Endothelial cell of umbilical vein (primary cell): ENCODE measurements at regions not wholly inside any gene's neighbourhood (a gene's known extent, or its start where the extent isn't known, plus 50 kb on each side); places are given as distances from the start of the nearest gene placed in this dataset.

Source experiments
- BruUV-seq: library from RNA; stranded (reverse); fragments of 400-500 nt; replicated peaks from 2 replicates; lab custom pipeline; 2021; lab: Mats Ljungman, UMichigan
- CTCF ChIA-PET: fragments of 300-600, 350-600 bp; sonication (Branson Sonifier 250); formaldehyde crosslinking; loops from one replicate; lab custom pipeline; 2021; ENCODE audit warnings: antibody characterized with exemption, inconsistent platforms; lab: Charles Lee
- POLR2A ChIA-PET: fragments of 300-600, 350-600 bp; sonication (Branson Sonifier 250); formaldehyde crosslinking; loops from one replicate; lab custom pipeline; 2021; ENCODE audit warnings: antibody characterized with exemption, inconsistent platforms; lab: Charles Lee
- DNase-seq: peaks from one replicate; pipeline ENCODE4 v3.0.0-alpha.2; 2011; ENCODE audit warnings: low read depth, low spot score
- FAIRE-seq: peaks from 2 replicates; lab custom pipeline; 2011; peaks lifted over from hg19 to GRCh38; lab: Jason Lieb, UNC
- H2AFZ ChIP-seq: 2 replicates; pipeline ENCODE4 v1.6.0; 2012; ENCODE audit warnings: low read depth, low read length, control low read depth, inconsistent platforms
- H3K27ac ChIP-seq: 2 replicates; pipeline ENCODE4 v1.5.1; 2011; ENCODE audit warnings: low read depth, mild to moderate bottlenecking, control low read depth, low read length, moderate library complexity; ENCODE audit not compliant: insufficient read depth
- H3K27me3 ChIP-seq, 2 experiments: 2 replicates each; pipeline versions ENCODE4 v1.6.0 to v1.6.1; 2011; ENCODE audit warnings: low read length in 2 of 2, mixed read lengths in 1 of 2; ENCODE audit not compliant: control insufficient read depth in 2 of 2, insufficient read depth in 2 of 2
- H3K36me3 ChIP-seq, 2 experiments: 2 replicates in 1 of 2; 3 replicates in 1 of 2; pipeline ENCODE4 v1.5.1; 2011; ENCODE audit warnings: low read length in 2 of 2, mild to moderate bottlenecking in 1 of 2, moderate library complexity in 1 of 2; ENCODE audit not compliant: control insufficient read depth in 2 of 2, insufficient read depth in 2 of 2; ENCODE audit errors: extremely low read depth in 1 of 2
- H3K4me1 ChIP-seq: 3 replicates; pipeline ENCODE4 v1.5.1; 2011; ENCODE audit warnings: mild to moderate bottlenecking, low read length; ENCODE audit not compliant: control insufficient read depth, insufficient read depth; ENCODE audit errors: extremely low read depth
- H3K4me2 ChIP-seq: 2 replicates; pipeline ENCODE4 v1.6.1; 2011; ENCODE audit warnings: low read length, control low read depth, mixed read lengths; ENCODE audit not compliant: insufficient read depth
- H3K4me3 ChIP-seq, 3 experiments: fragments of 200-600 bp in 1 of 3; sonication (generic), shearing (Covaris generic) in 1 of 3; replicated peaks in 1 of 3; 2 replicates each; pipeline ENCODE4 v1.5.1; 2011 to 2016; ENCODE audit warnings: control low read depth in 3 of 3, low read length in 3 of 3, mild to moderate bottlenecking in 2 of 3, inconsistent platforms in 1 of 3, low read depth in 1 of 3, moderate library complexity in 1 of 3; ENCODE audit not compliant: insufficient read depth in 1 of 3
- H3K79me2 ChIP-seq: 2 replicates; pipeline ENCODE4 v1.6.0; 2012; ENCODE audit warnings: low read length, inconsistent platforms; ENCODE audit not compliant: control insufficient read depth, insufficient read depth
- H3K9ac ChIP-seq: replicated peaks from 2 replicates; pipeline ENCODE3; 2011; ENCODE audit warnings: low read length, control low read depth; ENCODE audit not compliant: insufficient read depth; ENCODE audit errors: extremely low read depth
- H3K9me1 ChIP-seq: replicated peaks from 3 replicates; pipeline ENCODE4 v1.6.0; 2011; ENCODE audit warnings: mild to moderate bottlenecking, low read length; ENCODE audit not compliant: control insufficient read depth, insufficient read depth; ENCODE audit errors: extremely low read depth
- H3K9me3 ChIP-seq: replicated peaks from 2 replicates; pipeline ENCODE4 v1.5.1; 2012; ENCODE audit warnings: low read length, inconsistent platforms; ENCODE audit not compliant: control insufficient read depth, insufficient read depth
- H4K20me1 ChIP-seq: replicated peaks from 2 replicates; pipeline ENCODE3; 2011; ENCODE audit warnings: mild to moderate bottlenecking, low read length; ENCODE audit not compliant: control insufficient read depth, insufficient read depth; ENCODE audit errors: extremely low read depth
- CTCF ChIP-seq, 2 donors: IDR thresholded peaks; 1 replicate in 1 of 2; 2 replicates in 1 of 2; pipeline ENCODE4 v1.5.1; 2011; ENCODE audit warnings: low read length in 2 of 2, mild to moderate bottlenecking in 2 of 2, moderate library complexity in 2 of 2, control low read depth in 1 of 2, inconsistent platforms in 1 of 2, low read depth in 1 of 2; ENCODE audit not compliant: insufficient read depth in 1 of 2; ENCODE audit errors: extremely low read depth in 1 of 2
- EZH2 ChIP-seq: IDR thresholded peaks from 2 replicates; pipeline ENCODE4 v1.6.1; 2012; ENCODE audit warnings: borderline replicate concordance, low read depth, mild to moderate bottlenecking, moderate library complexity, low read length, inconsistent platforms; ENCODE audit not compliant: severe bottlenecking
- FOS ChIP-seq: IDR thresholded peaks from 2 replicates; pipeline ENCODE4 v1.6.1; 2011; ENCODE audit warnings: mild to moderate bottlenecking, low read length, moderate library complexity, borderline replicate concordance; ENCODE audit not compliant: insufficient read depth
- JUN ChIP-seq: IDR thresholded peaks from 2 replicates; pipeline ENCODE4 v1.6.1; 2011; ENCODE audit warnings: borderline replicate concordance, low read depth; ENCODE audit not compliant: insufficient read length, insufficient read depth
- MAX ChIP-seq: IDR thresholded peaks from 2 replicates; pipeline ENCODE4 v1.6.1; 2011; ENCODE audit not compliant: insufficient read depth, insufficient read length
- MYC ChIP-seq: IDR thresholded peaks from one replicate; pipeline ENCODE4 v1.6.1; 2011; ENCODE audit warnings: mild to moderate bottlenecking, low read depth, low read length
- POLR2A ChIP-seq: IDR thresholded peaks from 2 replicates; pipeline ENCODE4 v1.6.1; 2012; ENCODE audit warnings: low read depth, mild to moderate bottlenecking, control low read depth, low read length
- POLR2AphosphoS5 ChIP-seq: IDR thresholded peaks from 2 replicates; pipeline ENCODE4 v1.6.1; 2012; ENCODE audit warnings: low read depth, mild to moderate bottlenecking, control low read depth, low read length, moderate library complexity; ENCODE audit not compliant: insufficient read depth
- dilution Hi-C: fragments of 300-500 bp; cut with MboI; formaldehyde crosslinking; loops from one replicate; pipeline ENCODE4 v1.15.0; 2019; ENCODE audit warnings: low sequenced_read_pairs; ENCODE audit not compliant: extremely low pct_ligation_motif_present
- intact Hi-C: fragments of 100-400 bp; cut with micrococcal nuclease; formaldehyde crosslinking; loops from one replicate; pipeline ENCODE4 v1.10.0; 2022

- no peak for DNase-seq
- no peaks in the 10 kb centered on the region for H3K4me1 ChIP-seq
- no peaks in the 10 kb centered on the region for H3K36me3 ChIP-seq
- BruUV-seq = no TSS peak
- H3K27ac ChIP-seq = no peak overlapping the region
- no peak overlapping the region for H3K4me3 ChIP-seq
- no peaks in the 10 kb centered on the region for H3K9me1 ChIP-seq
- H3K4me2 ChIP-seq = no peak overlapping the region
- H2AFZ ChIP-seq = no peak overlapping the region
- H3K9me3 ChIP-seq = peaks cover 3% of the 10 kb centered on the region
- H3K9ac ChIP-seq = no peak overlapping the region
- no peak for TF ChIP-seq JUN
- TF ChIP-seq MAX = no peak
- TF ChIP-seq POLR2AphosphoS5 = no peak
- TF ChIP-seq POLR2A = no peak
- TF ChIP-seq FOS = no peak
- no peak for TF ChIP-seq MYC
- TF ChIP-seq CTCF (IDR thresholded peaks at IDR 0.05; ENCODE audit: extremely low read depth in 1 of 2, insufficient read depth in 1 of 2, low read depth in 1 of 2, low read length in 2 of 2) = no peak
- no peak for TF ChIP-seq EZH2
- POLR2A ChIA-PET = no interaction called here
- H4K20me1 ChIP-seq = no peaks in the 10 kb centered on the region
- no peak for FAIRE-seq
- intact Hi-C loops (no loop called here), dilution Hi-C loops (no loop called here)
- CTCF ChIA-PET = no interaction called here
- H3K27me3 ChIP-seq = no peaks in the 10 kb centered on the region
- H3K79me2 ChIP-seq = no peaks in the 10 kb centered on the region
Measured at GRCh38 chr2:22691666-22692065, 693.3 kb upstream of the KLHL29 start.
